Kidney epithelial cell (primary cell): ENCODE measurements at regions not wholly inside any gene's neighbourhood (a gene's known extent, or its start where the extent isn't known, plus 50 kb on each side); places are given as distances from the start of the nearest gene placed in this dataset.

Source experiments
- DNase-seq: peaks from one replicate; pipeline ENCODE4 v3.0.0-alpha.2; 2010; ENCODE audit warnings: low read depth
- H3K27me3 ChIP-seq: 2 replicates; pipeline ENCODE4 v1.6.0; 2011; ENCODE audit warnings: low read length; ENCODE audit not compliant: control insufficient read depth, insufficient read depth
- H3K36me3 ChIP-seq: 2 replicates; pipeline ENCODE4 v1.5.1; 2011; ENCODE audit warnings: low read length; ENCODE audit not compliant: control insufficient read depth, insufficient read depth
- H3K4me3 ChIP-seq: 2 replicates; pipeline ENCODE4 v1.5.1; 2011; ENCODE audit warnings: low read depth, mild to moderate bottlenecking, control low read depth, low read length
- CTCF ChIP-seq: IDR thresholded peaks from 2 replicates; pipeline ENCODE4 v1.5.1; 2011; ENCODE audit warnings: mild to moderate bottlenecking, moderate library complexity, low read length, control low read depth, inconsistent platforms; ENCODE audit not compliant: insufficient read depth, poor library complexity, severe bottlenecking

- no peak for DNase-seq
- Histone ChIP-seq H3K27me3 (no peaks in the 10 kb centered on the region), H3K4me3 (no peak overlapping the region), H3K36me3 (no peaks in the 10 kb centered on the region)
- TF ChIP-seq CTCF: no peak
Observed at GRCh38 chr2:125424266-125424785, 1231.6 kb upstream of the GYPC start.

- DNase-seq: no peak
- TF ChIP-seq CTCF: no peak
- no peaks in the 10 kb centered on the region for H3K27me3 ChIP-seq
- no peaks in the 10 kb centered on the region for H3K36me3 ChIP-seq
- no peak overlapping the region for H3K4me3 ChIP-seq
Observed at GRCh38 chr2:125427721-125428315, 1228.1 kb upstream of the GYPC start.

- Histone ChIP-seq H3K4me3 (no peak overlapping the region), H3K27me3 (no peaks in the 10 kb centered on the region), H3K36me3 (no peaks in the 10 kb centered on the region)
- TF ChIP-seq CTCF: no peak
- no peak for DNase-seq
Observed at GRCh38 chr2:125444106-125444505, 1211.9 kb upstream of the GYPC start.

GRCh38 chr2:125445495-125445894 is 1210.5 kb upstream of the GYPC start:
- Histone ChIP-seq H3K4me3 (no peak overlapping the region), H3K36me3 (no peaks in the 10 kb centered on the region), H3K27me3 (no peaks in the 10 kb centered on the region)
- no peak for DNase-seq
- TF ChIP-seq CTCF: no peak

- Histone ChIP-seq H3K27me3 (no peaks in the 10 kb centered on the region), H3K4me3 (no peak overlapping the region), H3K36me3 (no peaks in the 10 kb centered on the region)
- TF ChIP-seq CTCF: no peak
- DNase-seq: no peak
Observed at GRCh38 chr2:125450092-125450491, 1205.9 kb upstream of the GYPC start.

- no peaks in the 10 kb centered on the region for H3K27me3 ChIP-seq
- no peak for TF ChIP-seq CTCF
- no peak for DNase-seq
- no peak overlapping the region for H3K4me3 ChIP-seq
- H3K36me3 ChIP-seq: no peaks in the 10 kb centered on the region
Observed at GRCh38 chr2:125455110-125455509, 1200.8 kb upstream of the GYPC start.
